ENCODE measurements at regions not wholly inside any gene's neighbourhood (a gene's known extent, or its start where the extent isn't known, plus 50 kb on each side); places are given as distances from the start of the nearest gene placed in this dataset.

DNA sequence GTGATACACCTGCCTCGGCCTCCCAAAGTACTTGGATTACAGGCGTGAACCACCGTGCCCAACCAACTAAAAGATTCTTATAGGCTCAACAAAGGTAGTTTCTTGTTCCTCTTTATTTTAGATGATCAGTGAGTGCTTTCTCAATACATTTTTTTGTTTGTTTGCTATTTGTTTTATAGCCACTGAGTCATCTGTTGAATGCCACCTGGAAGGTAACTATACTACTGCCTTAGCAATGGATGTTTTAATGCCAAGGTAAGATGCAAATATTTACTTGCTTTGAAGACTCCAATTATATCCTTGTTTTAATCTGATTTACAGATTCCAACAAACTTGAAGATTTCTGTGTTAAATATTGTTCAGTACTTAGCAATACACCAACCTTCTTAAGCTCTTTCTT lies 2807.4 kb upstream of the PCDH20 start:
- peaks cover 2% of the 10 kb centered on the region for H3K27me3 Mint-ChIP-seq (ENCODE audit: insufficient read depth, low read depth, poor library complexity)
- ATAC-seq (no peak), DNase-seq (ENCODE audit: low spot score) (no peak)
- H3K4me3 Mint-ChIP-seq = no peak overlapping the region
- Histone ChIP-seq H3F3A (replicated peaks; ENCODE audit: low read depth) (no peaks in the 10 kb centered on the region), H3K9me2 (ENCODE audit: insufficient read depth) (peaks cover 7% of the 10 kb centered on the region; the same call in 1 of the 2 replicates), H3K4me1 (ENCODE audit: insufficient read depth) (no peaks in the 10 kb centered on the region), H2AFZ (no peak overlapping the region), H3K27ac (ENCODE audit: low read depth) (no peak overlapping the region), H3K4me2 (no peak overlapping the region), H3K36me3 (ENCODE audit: insufficient read depth) (no peaks in the 10 kb centered on the region), H4K20me1 (replicated peaks; ENCODE audit: insufficient read depth) (no peaks in the 10 kb centered on the region), H3K79me2 (replicated peaks; ENCODE audit: insufficient read depth) (no peaks in the 10 kb centered on the region), H3K4me3 (no peak overlapping the region), H3K27me3 (ENCODE audit: insufficient read depth) (no peaks in the 10 kb centered on the region)
- no peaks in the 10 kb centered on the region for H3K4me1 Mint-ChIP-seq
- TF ChIP-seq REST (IDR thresholded peaks at IDR 0.05; ENCODE audit: unreplicated experiment) = no peak
- TF ChIP-seq, protein P1, sequence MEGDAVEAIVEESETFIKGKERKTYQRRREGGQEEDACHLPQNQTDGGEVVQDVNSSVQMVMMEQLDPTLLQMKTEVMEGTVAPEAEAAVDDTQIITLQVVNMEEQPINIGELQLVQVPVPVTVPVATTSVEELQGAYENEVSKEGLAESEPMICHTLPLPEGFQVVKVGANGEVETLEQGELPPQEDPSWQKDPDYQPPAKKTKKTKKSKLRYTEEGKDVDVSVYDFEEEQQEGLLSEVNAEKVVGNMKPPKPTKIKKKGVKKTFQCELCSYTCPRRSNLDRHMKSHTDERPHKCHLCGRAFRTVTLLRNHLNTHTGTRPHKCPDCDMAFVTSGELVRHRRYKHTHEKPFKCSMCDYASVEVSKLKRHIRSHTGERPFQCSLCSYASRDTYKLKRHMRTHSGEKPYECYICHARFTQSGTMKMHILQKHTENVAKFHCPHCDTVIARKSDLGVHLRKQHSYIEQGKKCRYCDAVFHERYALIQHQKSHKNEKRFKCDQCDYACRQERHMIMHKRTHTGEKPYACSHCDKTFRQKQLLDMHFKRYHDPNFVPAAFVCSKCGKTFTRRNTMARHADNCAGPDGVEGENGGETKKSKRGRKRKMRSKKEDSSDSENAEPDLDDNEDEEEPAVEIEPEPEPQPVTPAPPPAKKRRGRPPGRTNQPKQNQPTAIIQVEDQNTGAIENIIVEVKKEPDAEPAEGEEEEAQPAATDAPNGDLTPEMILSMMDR (conservative IDR thresholded peaks at IDR 0.05; ENCODE audit: low read depth in 2 of 2) = no peak
- no peak for TF ChIP-seq CREB1 (CRISPR knock-in tag; IDR thresholded peaks at IDR 0.05; ENCODE audit: low read depth)
- TF ChIP-seq NANOG (IDR thresholded peaks at IDR 0.05; ENCODE audit: borderline replicate concordance) = no peak
- TF ChIP-seq, protein P2, sequence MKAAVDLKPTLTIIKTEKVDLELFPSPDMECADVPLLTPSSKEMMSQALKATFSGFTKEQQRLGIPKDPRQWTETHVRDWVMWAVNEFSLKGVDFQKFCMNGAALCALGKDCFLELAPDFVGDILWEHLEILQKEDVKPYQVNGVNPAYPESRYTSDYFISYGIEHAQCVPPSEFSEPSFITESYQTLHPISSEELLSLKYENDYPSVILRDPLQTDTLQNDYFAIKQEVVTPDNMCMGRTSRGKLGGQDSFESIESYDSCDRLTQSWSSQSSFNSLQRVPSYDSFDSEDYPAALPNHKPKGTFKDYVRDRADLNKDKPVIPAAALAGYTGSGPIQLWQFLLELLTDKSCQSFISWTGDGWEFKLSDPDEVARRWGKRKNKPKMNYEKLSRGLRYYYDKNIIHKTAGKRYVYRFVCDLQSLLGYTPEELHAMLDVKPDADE (IDR thresholded peaks at IDR 0.05) = no peak
- TF ChIP-seq ZNF114 (CRISPR knock-in tag; IDR thresholded peaks at IDR 0.05) = no peak
- TF ChIP-seq POLR2AphosphoS5 (IDR thresholded peaks at IDR 0.05; ENCODE audit: low read depth) = no peak
- no peak for TF ChIP-seq JUNB (IDR thresholded peaks at IDR 0.05; ENCODE audit: unreplicated experiment)
- TF ChIP-seq ZNF331 (CRISPR knock-in tag; IDR thresholded peaks at IDR 0.05; ENCODE audit: low read depth) = no peak
- no peak for TF ChIP-seq EZH2 (IDR thresholded peaks at IDR 0.05; ENCODE audit: low read depth, unreplicated experiment)
- TF ChIP-seq, protein P3, sequence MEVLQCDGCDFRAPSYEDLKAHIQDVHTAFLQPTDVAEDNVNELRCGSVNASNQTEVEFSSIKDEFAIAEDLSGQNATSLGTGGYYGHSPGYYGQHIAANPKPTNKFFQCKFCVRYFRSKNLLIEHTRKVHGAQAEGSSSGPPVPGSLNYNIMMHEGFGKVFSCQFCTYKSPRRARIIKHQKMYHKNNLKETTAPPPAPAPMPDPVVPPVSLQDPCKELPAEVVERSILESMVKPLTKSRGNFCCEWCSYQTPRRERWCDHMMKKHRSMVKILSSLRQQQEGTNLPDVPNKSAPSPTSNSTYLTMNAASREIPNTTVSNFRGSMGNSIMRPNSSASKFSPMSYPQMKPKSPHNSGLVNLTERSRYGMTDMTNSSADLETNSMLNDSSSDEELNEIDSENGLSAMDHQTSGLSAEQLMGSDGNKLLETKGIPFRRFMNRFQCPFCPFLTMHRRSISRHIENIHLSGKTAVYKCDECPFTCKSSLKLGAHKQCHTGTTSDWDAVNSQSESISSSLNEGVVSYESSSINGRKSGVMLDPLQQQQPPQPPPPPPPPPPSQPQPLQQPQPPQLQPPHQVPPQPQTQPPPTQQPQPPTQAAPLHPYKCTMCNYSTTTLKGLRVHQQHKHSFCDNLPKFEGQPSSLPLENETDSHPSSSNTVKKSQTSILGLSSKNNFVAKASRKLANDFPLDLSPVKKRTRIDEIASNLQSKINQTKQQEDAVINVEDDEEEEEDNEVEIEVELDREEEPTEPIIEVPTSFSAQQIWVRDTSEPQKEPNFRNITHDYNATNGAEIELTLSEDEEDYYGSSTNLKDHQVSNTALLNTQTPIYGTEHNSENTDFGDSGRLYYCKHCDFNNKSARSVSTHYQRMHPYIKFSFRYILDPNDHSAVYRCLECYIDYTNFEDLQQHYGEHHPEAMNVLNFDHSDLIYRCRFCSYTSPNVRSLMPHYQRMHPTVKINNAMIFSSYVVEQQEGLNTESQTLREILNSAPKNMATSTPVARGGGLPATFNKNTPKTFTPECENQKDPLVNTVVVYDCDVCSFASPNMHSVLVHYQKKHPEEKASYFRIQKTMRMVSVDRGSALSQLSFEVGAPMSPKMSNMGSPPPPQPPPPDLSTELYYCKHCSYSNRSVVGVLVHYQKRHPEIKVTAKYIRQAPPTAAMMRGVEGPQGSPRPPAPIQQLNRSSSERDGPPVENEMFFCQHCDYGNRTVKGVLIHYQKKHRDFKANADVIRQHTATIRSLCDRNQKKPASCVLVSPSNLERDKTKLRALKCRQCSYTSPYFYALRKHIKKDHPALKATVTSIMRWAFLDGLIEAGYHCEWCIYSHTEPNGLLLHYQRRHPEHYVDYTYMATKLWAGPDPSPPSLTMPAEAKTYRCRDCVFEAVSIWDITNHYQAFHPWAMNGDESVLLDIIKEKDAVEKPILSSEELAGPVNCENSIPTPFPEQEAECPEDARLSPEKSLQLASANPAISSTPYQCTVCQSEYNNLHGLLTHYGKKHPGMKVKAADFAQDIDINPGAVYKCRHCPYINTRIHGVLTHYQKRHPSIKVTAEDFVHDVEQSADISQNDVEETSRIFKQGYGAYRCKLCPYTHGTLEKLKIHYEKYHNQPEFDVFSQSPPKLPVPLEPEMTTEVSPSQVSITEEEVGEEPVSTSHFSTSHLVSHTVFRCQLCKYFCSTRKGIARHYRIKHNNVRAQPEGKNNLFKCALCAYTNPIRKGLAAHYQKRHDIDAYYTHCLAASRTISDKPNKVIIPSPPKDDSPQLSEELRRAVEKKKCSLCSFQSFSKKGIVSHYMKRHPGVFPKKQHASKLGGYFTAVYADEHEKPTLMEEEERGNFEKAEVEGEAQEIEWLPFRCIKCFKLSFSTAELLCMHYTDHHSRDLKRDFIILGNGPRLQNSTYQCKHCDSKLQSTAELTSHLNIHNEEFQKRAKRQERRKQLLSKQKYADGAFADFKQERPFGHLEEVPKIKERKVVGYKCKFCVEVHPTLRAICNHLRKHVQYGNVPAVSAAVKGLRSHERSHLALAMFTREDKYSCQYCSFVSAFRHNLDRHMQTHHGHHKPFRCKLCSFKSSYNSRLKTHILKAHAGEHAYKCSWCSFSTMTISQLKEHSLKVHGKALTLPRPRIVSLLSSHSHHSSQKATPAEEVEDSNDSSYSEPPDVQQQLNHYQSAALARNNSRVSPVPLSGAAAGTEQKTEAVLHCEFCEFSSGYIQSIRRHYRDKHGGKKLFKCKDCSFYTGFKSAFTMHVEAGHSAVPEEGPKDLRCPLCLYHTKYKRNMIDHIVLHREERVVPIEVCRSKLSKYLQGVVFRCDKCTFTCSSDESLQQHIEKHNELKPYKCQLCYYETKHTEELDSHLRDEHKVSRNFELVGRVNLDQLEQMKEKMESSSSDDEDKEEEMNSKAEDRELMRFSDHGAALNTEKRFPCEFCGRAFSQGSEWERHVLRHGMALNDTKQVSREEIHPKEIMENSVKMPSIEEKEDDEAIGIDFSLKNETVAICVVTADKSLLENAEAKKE (CRISPR knock-in tag; IDR thresholded peaks at IDR 0.05) = no peak
- no peak for TF ChIP-seq STAT1 (IDR thresholded peaks at IDR 0.05; ENCODE audit: unreplicated experiment)
- TF ChIP-seq EZH2phosphoT487 (IDR thresholded peaks at IDR 0.05; ENCODE audit: unreplicated experiment) = no peak
- H3K9me3 Mint-ChIP-seq = peaks cover 13% of the 10 kb centered on the region
- no peak overlapping the region for H3K27ac Mint-ChIP-seq
- no peaks in the 10 kb centered on the region; the same call in 2 of the 3 replicates for H3K36me3 Mint-ChIP-seq (ENCODE audit: low read depth)

Data from GM23338 (cell line).